SU-DHL-6 (cell line): ENCODE measurements at regions not wholly inside any gene's neighbourhood (a gene's known extent, or its start where the extent isn't known, plus 50 kb on each side); places are given as distances from the start of the nearest gene placed in this dataset.

ENCODE experiments used
- H2AFZ ChIP-seq: fragments of 200-600 bp; sonication (generic); 2 replicates; pipeline ENCODE4 v1.6.1; 2014; ENCODE audit warnings: low read depth, mild to moderate bottlenecking, moderate library complexity, mixed read lengths, antibody characterized with exemption, low read length; ENCODE audit not compliant: severe bottlenecking
- H3F3A ChIP-seq: fragments of 200-600 bp; shearing (Covaris generic); 2 replicates; pipeline ENCODE4 v1.6.0; 2016; ENCODE audit warnings: antibody characterized with exemption, mild to moderate bottlenecking; ENCODE audit not compliant: insufficient read depth
- H3K27ac ChIP-seq: fragments of 200-600 bp; sonication (generic); 2 replicates; pipeline ENCODE4 v1.5.1; 2016; ENCODE audit warnings: low read depth, mild to moderate bottlenecking, low read length, moderate library complexity, mixed read lengths
- H3K27me3 ChIP-seq: fragments of 200-600 bp; sonication (generic), shearing (Covaris generic); 2 replicates; pipeline ENCODE4 v1.6.0; 2014; ENCODE audit warnings: mild to moderate bottlenecking, low read length
- H3K36me3 ChIP-seq: fragments of 200-600 bp; sonication (generic); 2 replicates; pipeline ENCODE4 v1.6.1; 2014; ENCODE audit warnings: mild to moderate bottlenecking, low read length, mixed read lengths
- H3K4me2 ChIP-seq: fragments of 300-600, 200-600 bp; shearing (Covaris generic), sonication (generic); 2 replicates; pipeline ENCODE4 v1.6.0; 2014; ENCODE audit warnings: low read length, low read depth, mild to moderate bottlenecking; ENCODE audit not compliant: poor library complexity, severe bottlenecking
- H3K4me3 ChIP-seq: fragments of 200-600 bp; sonication (generic); 2 replicates; pipeline ENCODE4 v1.5.1; 2014; ENCODE audit warnings: antibody characterized with exemption, low read length, mild to moderate bottlenecking, mixed read lengths; ENCODE audit not compliant: insufficient read depth, poor library complexity, severe bottlenecking
- H3K79me2 ChIP-seq: fragments of 200-600 bp; sonication (generic); 2 replicates; pipeline ENCODE4 v1.6.1; 2014; ENCODE audit warnings: mild to moderate bottlenecking, low read length, moderate library complexity; ENCODE audit not compliant: insufficient read depth
- H3K9ac ChIP-seq: fragments of 200-600 bp; sonication (generic); 2 replicates; pipeline ENCODE4 v1.7.0; 2014; ENCODE audit warnings: mild to moderate bottlenecking, low read length
- H3K9me2 ChIP-seq: fragments of 200-600 bp; sonication (generic); replicated peaks from 2 replicates; pipeline ENCODE4 v1.6.1; 2014; ENCODE audit warnings: low read length; ENCODE audit not compliant: insufficient read depth
- H3K9me3 ChIP-seq: fragments of 200-600 bp; sonication (generic); 2 replicates; pipeline ENCODE4 v1.6.1; 2014; ENCODE audit warnings: low read length, mixed read lengths; ENCODE audit not compliant: insufficient read depth
- H4K20me1 ChIP-seq: fragments of 200-600 bp; sonication (generic); 2 replicates; pipeline ENCODE4 v1.6.1; 2014; ENCODE audit warnings: low read depth, mild to moderate bottlenecking, antibody characterized with exemption, low read length, moderate library complexity, mixed read lengths
- EZH2phosphoT487 ChIP-seq: fragments of 200-600 bp; sonication (generic), shearing (Covaris generic); conservative IDR thresholded peaks from 2 replicates; pipeline ENCODE4 v1.6.1; 2018; ENCODE audit warnings: mild to moderate bottlenecking, antibody characterized with exemption, low read length, moderate library complexity, mixed read lengths
- TF ChIP-seq, protein P1 (sequence below): fragments of 200-600 bp; sonication (generic); IDR thresholded peaks from one replicate; pipeline ENCODE4 v1.5.1; 2017; ENCODE audit warnings: antibody characterized with exemption, mild to moderate bottlenecking, low read length, moderate library complexity; ENCODE audit not compliant: insufficient read depth, poor library complexity, severe bottlenecking

DNA sequence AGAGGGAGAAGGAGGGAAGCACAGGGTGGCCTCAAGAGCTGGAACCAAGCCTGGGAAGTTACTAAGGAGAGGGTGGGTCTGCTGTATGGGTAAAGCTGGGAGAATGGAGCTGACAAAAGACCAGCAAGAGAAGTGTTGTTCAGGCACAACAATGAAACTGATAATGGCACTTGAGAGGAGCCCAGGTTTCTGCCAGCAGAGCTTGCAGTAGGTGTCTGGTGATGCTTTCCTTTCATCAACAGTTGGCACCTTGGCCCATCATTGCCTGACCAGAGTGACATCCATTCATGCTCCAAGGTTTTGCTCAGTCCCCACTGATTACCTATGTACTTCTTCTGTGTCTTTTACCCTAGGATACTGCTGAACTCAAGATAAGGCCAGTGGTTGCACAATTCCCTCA lies 92.9 kb upstream of the CXCR4 start:
- Histone ChIP-seq H3K36me3 (peaks cover 8% of the 10 kb centered on the region; the same call in 1 of the 2 replicates), H3F3A (peaks cover 20% of the 10 kb centered on the region), H3K27me3 (no peaks in the 10 kb centered on the region), H4K20me1 (no peaks in the 10 kb centered on the region), H2AFZ (no peak overlapping the region), H3K79me2 (no peaks in the 10 kb centered on the region), H3K27ac (no peak overlapping the region), H3K4me2 (no peak overlapping the region), H3K9me3 (peaks cover 11% of the 10 kb centered on the region; the same call in 1 of the 2 replicates), H3K9ac (no peak overlapping the region), H3K9me2 (no peaks in the 10 kb centered on the region), H3K4me3 (no peak overlapping the region)
- TF ChIP-seq, protein P1, sequence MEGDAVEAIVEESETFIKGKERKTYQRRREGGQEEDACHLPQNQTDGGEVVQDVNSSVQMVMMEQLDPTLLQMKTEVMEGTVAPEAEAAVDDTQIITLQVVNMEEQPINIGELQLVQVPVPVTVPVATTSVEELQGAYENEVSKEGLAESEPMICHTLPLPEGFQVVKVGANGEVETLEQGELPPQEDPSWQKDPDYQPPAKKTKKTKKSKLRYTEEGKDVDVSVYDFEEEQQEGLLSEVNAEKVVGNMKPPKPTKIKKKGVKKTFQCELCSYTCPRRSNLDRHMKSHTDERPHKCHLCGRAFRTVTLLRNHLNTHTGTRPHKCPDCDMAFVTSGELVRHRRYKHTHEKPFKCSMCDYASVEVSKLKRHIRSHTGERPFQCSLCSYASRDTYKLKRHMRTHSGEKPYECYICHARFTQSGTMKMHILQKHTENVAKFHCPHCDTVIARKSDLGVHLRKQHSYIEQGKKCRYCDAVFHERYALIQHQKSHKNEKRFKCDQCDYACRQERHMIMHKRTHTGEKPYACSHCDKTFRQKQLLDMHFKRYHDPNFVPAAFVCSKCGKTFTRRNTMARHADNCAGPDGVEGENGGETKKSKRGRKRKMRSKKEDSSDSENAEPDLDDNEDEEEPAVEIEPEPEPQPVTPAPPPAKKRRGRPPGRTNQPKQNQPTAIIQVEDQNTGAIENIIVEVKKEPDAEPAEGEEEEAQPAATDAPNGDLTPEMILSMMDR = no peak

DNA sequence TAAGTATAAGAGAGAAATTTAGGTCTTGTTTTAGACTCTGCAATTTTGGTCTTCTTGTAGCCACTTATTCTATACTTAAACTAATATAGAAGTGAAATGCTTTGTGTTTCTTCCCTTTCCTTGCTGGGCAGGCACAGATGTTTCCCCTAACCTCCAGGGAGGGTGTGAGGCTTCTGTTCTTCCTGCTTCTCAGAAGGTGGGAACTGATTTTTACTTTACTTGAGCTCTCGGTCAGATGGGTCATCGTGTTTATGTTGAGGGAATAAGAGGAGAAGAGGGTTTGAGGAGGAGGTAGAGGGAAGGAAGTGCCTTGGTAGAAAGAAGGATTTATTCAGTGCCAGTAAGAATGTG lies 92.5 kb upstream of the CXCR4 start:
- TF ChIP-seq EZH2phosphoT487 = no peak
- TF ChIP-seq, protein P1 = no peak
- Histone ChIP-seq H3K9me3 (peaks cover 11% of the 10 kb centered on the region; the same call in 1 of the 2 replicates), H3K9me2 (no peaks in the 10 kb centered on the region), H3K79me2 (no peaks in the 10 kb centered on the region), H3K9ac (no peak overlapping the region), H3K4me3 (no peak overlapping the region), H2AFZ (no peak overlapping the region), H3F3A (peaks cover 20% of the 10 kb centered on the region), H3K36me3 (peaks cover 8% of the 10 kb centered on the region; the same call in 1 of the 2 replicates), H4K20me1 (no peaks in the 10 kb centered on the region), H3K27ac (no peak overlapping the region), H3K27me3 (no peaks in the 10 kb centered on the region), H3K4me2 (no peak overlapping the region)

DNA sequence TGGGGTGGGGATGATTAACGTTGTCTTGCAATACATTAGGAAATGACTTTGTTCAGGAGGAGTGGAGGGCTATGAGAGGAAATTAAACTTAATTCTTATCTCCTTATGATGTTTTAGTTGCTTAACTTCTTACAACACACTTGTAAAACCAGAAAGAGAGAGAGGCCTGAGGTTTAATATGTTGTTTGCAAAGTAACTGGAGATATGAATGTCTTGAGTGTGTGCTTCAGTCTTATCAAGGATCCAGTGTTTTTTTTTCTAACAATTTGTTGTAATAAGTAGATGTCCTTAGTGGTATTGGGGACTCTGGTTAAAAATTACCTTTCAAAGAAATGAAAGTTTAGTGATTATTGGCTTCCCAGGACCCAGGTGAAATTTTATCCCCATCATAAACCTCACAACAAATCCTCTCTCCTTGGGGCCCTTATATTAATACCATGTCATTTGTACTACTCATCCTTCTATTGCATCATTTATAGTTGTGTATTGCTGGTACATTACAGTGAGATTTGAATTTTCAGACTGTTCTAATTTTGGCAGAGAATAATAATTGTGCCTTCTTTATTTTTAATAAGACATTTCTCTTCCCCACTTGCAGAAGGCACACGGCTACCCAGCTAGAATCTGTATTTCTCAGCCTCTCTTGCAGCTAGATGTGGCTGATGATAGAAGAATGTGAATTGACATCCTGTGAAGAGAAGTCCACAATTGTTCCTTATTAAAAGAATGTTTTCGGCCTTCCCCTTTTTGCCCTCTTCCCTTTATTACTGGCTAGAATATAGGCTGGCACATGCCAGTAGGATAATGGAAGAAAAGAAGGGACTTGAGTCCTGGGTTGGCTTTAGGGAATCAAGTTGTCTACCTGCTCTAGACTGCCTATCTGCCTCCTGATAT lies 91.9 kb upstream of the CXCR4 start:
- Histone ChIP-seq H3K27ac (no peak overlapping the region), H3K9ac (no peak overlapping the region)

More for the DNA sequence above, 91.9 kb upstream of the CXCR4 start:
- peaks cover 11% of the 10 kb centered on the region; the same call in 1 of the 2 replicates for H3K9me3 ChIP-seq
- no peaks in the 10 kb centered on the region for H4K20me1 ChIP-seq
- H3K4me2 ChIP-seq = no peak overlapping the region
- no peaks in the 10 kb centered on the region for H3K27me3 ChIP-seq
- H3K79me2 ChIP-seq = no peaks in the 10 kb centered on the region
- TF ChIP-seq, protein P1 = no peak
- no peak for TF ChIP-seq EZH2phosphoT487
- H3K9me2 ChIP-seq = no peaks in the 10 kb centered on the region
- H3K4me3 ChIP-seq = no peak overlapping the region
- H3K36me3 ChIP-seq = peaks cover 8% of the 10 kb centered on the region; the same call in 1 of the 2 replicates
- peaks cover 20% of the 10 kb centered on the region for H3F3A ChIP-seq
- no peak overlapping the region for H2AFZ ChIP-seq
